ENCODE measurements at regions not wholly inside any gene's neighbourhood (a gene's known extent, or its start where the extent isn't known, plus 50 kb on each side); places are given as distances from the start of the nearest gene placed in this dataset.

DNA sequence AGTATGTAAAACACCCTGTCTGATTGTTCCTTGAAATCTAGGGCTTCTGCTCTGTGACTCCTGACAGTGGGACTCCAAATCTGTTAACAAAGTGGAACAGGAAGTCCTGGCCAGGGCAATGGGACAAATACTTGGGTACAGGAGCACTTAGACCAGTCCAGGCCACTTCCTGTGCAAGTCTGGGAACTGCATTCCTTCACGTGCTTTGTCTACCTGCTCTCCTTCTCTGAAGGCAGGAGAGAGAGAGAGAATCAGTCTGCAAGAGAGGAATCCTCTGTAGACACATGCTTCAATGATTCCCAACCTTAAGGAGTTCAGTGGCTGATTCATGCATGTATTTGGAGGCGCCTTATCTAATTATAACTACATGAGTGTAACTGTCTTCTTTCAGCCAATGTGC lies 530.2 kb downstream of the GATA3 start:
- DNase-seq, result no peak
- H3K9me3 Mint-ChIP-seq (ENCODE audit: unreplicated experiment), result no peaks in the 10 kb centered on the region
- Histone ChIP-seq H3K9me3 (no peaks in the 10 kb centered on the region), H3K4me3 (ENCODE audit: low read depth, low read length) (no peak overlapping the region), H3K27me3 (replicated peaks; ENCODE audit: control insufficient read depth, insufficient read depth, low read length) (no peaks in the 10 kb centered on the region; the same call in 1 of the 2 replicates), H3K4me1 (no peaks in the 10 kb centered on the region), H3K36me3 (ENCODE audit: control insufficient read depth, insufficient read depth, low read length) (no peaks in the 10 kb centered on the region)
- ChIA-PET CTCF (no interaction called here), POLR2A (no interaction called here)
- H3K27ac Mint-ChIP-seq (ENCODE audit: unreplicated experiment), result no peak overlapping the region
- H3K27me3 Mint-ChIP-seq (ENCODE audit: insufficient read depth, unreplicated experiment), result peaks cover 10% of the 10 kb centered on the region
- H3K4me1 Mint-ChIP-seq (ENCODE audit: low read depth, unreplicated experiment), result peaks cover 10% of the 10 kb centered on the region
- no peak overlapping the region for H3K4me3 Mint-ChIP-seq (ENCODE audit: unreplicated experiment)
- H3K36me3 Mint-ChIP-seq (ENCODE audit: insufficient read depth, unreplicated experiment), result no peaks in the 10 kb centered on the region
- intact Hi-C loops (cut with micrococcal nuclease; ENCODE audit: unreplicated experiment), result no loop called here
- no TSS peak for BruUV-seq (replicated peaks)
- no peak for TF ChIP-seq CTCF (IDR thresholded peaks at IDR 0.05; ENCODE audit: insufficient read depth in 1 of 2, low read depth in 1 of 2, low read length in 1 of 2, severe bottlenecking in 1 of 2, unreplicated experiment in 1 of 2)

GRCh38 chr10:8586504-8586903 lies 532.0 kb downstream of the GATA3 start:
- H3K27me3 ChIP-seq (replicated peaks; ENCODE audit: control insufficient read depth, insufficient read depth, low read length), result no peaks in the 10 kb centered on the region; the same call in 1 of the 2 replicates
- no peaks in the 10 kb centered on the region for H3K36me3 ChIP-seq (ENCODE audit: control insufficient read depth, insufficient read depth, low read length)
- H3K9me3 ChIP-seq, result no peaks in the 10 kb centered on the region
- Mint-ChIP-seq H3K27me3 (ENCODE audit: insufficient read depth, unreplicated experiment) (peaks cover 10% of the 10 kb centered on the region), H3K4me1 (ENCODE audit: low read depth, unreplicated experiment) (peaks cover 7% of the 10 kb centered on the region), H3K9me3 (ENCODE audit: unreplicated experiment) (no peaks in the 10 kb centered on the region), H3K36me3 (ENCODE audit: insufficient read depth, unreplicated experiment) (no peaks in the 10 kb centered on the region), H3K27ac (ENCODE audit: unreplicated experiment) (no peak overlapping the region), H3K4me3 (ENCODE audit: unreplicated experiment) (no peak overlapping the region)
- no peak for TF ChIP-seq CTCF (IDR thresholded peaks at IDR 0.05; ENCODE audit: insufficient read depth in 1 of 2, low read depth in 1 of 2, low read length in 1 of 2, severe bottlenecking in 1 of 2, unreplicated experiment in 1 of 2)
- ChIA-PET CTCF (no interaction called here), POLR2A (no interaction called here)
- no peaks in the 10 kb centered on the region for H3K4me1 ChIP-seq
- no peak overlapping the region for H3K4me3 ChIP-seq (ENCODE audit: low read depth, low read length)
- intact Hi-C loops (cut with micrococcal nuclease; ENCODE audit: unreplicated experiment), result no loop called here
- BruUV-seq (replicated peaks), result no TSS peak
- DNase-seq, result no peak

GRCh38 chr10:8588135-8588534 lies 533.6 kb downstream of the GATA3 start:
- intact Hi-C loops (cut with micrococcal nuclease; ENCODE audit: unreplicated experiment), result no loop called here
- Histone ChIP-seq H3K9me3 (no peaks in the 10 kb centered on the region), H3K4me1 (no peaks in the 10 kb centered on the region), H3K36me3 (ENCODE audit: control insufficient read depth, insufficient read depth, low read length) (no peaks in the 10 kb centered on the region), H3K27me3 (replicated peaks; ENCODE audit: control insufficient read depth, insufficient read depth, low read length) (no peaks in the 10 kb centered on the region; the same call in 1 of the 2 replicates), H3K4me3 (ENCODE audit: low read depth, low read length) (no peak overlapping the region)
- H3K27me3 Mint-ChIP-seq (ENCODE audit: insufficient read depth, unreplicated experiment), result peaks cover 10% of the 10 kb centered on the region
- ChIA-PET POLR2A (no interaction called here), CTCF (no interaction called here)
- DNase-seq, result no peak
- no TSS peak for BruUV-seq (replicated peaks)
- no peak overlapping the region for H3K27ac Mint-ChIP-seq (ENCODE audit: unreplicated experiment)
- no peaks in the 10 kb centered on the region for H3K9me3 Mint-ChIP-seq (ENCODE audit: unreplicated experiment)
- TF ChIP-seq CTCF (IDR thresholded peaks at IDR 0.05; ENCODE audit: insufficient read depth in 1 of 2, low read depth in 1 of 2, low read length in 1 of 2, severe bottlenecking in 1 of 2, unreplicated experiment in 1 of 2), result no peak
- no peaks in the 10 kb centered on the region for H3K36me3 Mint-ChIP-seq (ENCODE audit: insufficient read depth, unreplicated experiment)
- H3K4me3 Mint-ChIP-seq (ENCODE audit: unreplicated experiment), result no peak overlapping the region
- no peaks in the 10 kb centered on the region for H3K4me1 Mint-ChIP-seq (ENCODE audit: low read depth, unreplicated experiment)
